ENCODE measurements at regions not wholly inside any gene's neighbourhood (a gene's known extent, or its start where the extent isn't known, plus 50 kb on each side); places are given as distances from the start of the nearest gene placed in this dataset.

DNA sequence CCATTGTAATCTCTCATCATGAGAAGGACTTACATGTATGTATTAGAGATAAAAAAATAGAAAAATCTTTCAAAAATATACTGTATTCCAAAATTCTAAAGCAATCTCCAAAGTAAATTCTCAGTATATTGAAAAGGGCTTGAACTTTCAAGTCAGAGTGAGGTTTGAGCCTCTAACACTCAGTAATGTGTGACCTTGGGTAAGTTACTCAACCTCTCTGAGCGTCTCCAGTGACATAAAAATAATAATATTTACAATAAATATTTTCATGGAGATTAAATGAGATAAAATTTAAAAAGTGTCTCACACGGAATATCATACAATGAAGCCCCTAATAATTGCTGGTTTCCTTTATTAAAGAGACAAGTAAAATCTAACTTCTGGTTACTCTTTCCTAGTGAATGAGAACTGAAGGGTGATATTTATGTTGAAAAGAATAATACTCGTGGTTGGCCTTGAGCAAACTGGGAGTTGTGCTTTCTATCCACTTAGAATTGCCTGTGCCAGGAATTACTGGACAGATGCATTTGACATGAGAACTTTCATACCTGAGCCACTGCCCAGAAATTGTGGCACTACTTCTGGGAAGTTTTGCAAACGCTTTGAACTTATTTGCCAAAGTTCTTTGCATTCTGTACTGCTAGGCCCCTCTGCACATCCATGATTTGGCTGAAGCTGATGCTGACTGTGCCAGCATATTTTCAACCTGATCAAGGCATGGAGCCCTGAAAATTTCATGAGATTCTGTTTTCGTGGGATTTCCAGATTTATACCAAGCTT is 933.7 kb downstream of the GALC start:
- H3K27ac ChIP-seq: no peak overlapping the region
- WGBS (ENCODE audit: insufficient coverage, low coverage, low lambda C conversion rate, missing lambda C conversion rate): 28% methylated on average over 5 of the region's 5 CpGs
- no peak for DNase-seq

GRCh38 chr14:87055007-87055406 is 938.0 kb downstream of the GALC start:
- no peak for ATAC-seq
- Histone ChIP-seq H3K27me3 (no peaks in the 10 kb centered on the region), H3K27ac (no peak overlapping the region), H3K36me3 (no peaks in the 10 kb centered on the region), H3K9me3 (no peaks in the 10 kb centered on the region), H3K4me3 (no peak overlapping the region), H3K4me1 (no peaks in the 10 kb centered on the region)
- TF ChIP-seq, protein P1, sequence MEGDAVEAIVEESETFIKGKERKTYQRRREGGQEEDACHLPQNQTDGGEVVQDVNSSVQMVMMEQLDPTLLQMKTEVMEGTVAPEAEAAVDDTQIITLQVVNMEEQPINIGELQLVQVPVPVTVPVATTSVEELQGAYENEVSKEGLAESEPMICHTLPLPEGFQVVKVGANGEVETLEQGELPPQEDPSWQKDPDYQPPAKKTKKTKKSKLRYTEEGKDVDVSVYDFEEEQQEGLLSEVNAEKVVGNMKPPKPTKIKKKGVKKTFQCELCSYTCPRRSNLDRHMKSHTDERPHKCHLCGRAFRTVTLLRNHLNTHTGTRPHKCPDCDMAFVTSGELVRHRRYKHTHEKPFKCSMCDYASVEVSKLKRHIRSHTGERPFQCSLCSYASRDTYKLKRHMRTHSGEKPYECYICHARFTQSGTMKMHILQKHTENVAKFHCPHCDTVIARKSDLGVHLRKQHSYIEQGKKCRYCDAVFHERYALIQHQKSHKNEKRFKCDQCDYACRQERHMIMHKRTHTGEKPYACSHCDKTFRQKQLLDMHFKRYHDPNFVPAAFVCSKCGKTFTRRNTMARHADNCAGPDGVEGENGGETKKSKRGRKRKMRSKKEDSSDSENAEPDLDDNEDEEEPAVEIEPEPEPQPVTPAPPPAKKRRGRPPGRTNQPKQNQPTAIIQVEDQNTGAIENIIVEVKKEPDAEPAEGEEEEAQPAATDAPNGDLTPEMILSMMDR (IDR thresholded peaks at IDR 0.05): no peak
- WGBS (ENCODE audit: insufficient coverage, low coverage, low lambda C conversion rate, missing lambda C conversion rate): 63% methylated on average over 2 of the region's 2 CpGs
- intact Hi-C loops (cut with DNase I): no loop called here
- DNase-seq: no peak

More for the DNA sequence above, 933.7 kb downstream of the GALC start:
- no peak for ATAC-seq
- no peaks in the 10 kb centered on the region for H3K36me3 ChIP-seq
- no peaks in the 10 kb centered on the region for H3K27me3 ChIP-seq
- intact Hi-C loops (cut with DNase I): no loop called here
- no peaks in the 10 kb centered on the region for H3K4me1 ChIP-seq
- H3K9me3 ChIP-seq: no peaks in the 10 kb centered on the region
- no peak overlapping the region for H3K4me3 ChIP-seq
- no peak for TF ChIP-seq POLR2A (IDR thresholded peaks at IDR 0.05)
- TF ChIP-seq, protein P1 (IDR thresholded peaks at IDR 0.05): no peak

GRCh38 chr14:87052646-87053225 is 940.2 kb downstream of the GALC start:
- TF ChIP-seq, protein P1 (IDR thresholded peaks at IDR 0.05): no peak
- TF ChIP-seq POLR2A (IDR thresholded peaks at IDR 0.05): no peak
- no peaks in the 10 kb centered on the region for H3K9me3 ChIP-seq
- H3K4me3 ChIP-seq: no peak overlapping the region
- intact Hi-C loops (cut with DNase I): no loop called here
- no peaks in the 10 kb centered on the region for H3K36me3 ChIP-seq
- no peak overlapping the region for H3K27ac ChIP-seq
- H3K27me3 ChIP-seq: no peaks in the 10 kb centered on the region
- DNase-seq (no peak), ATAC-seq (no peak)
- no peaks in the 10 kb centered on the region for H3K4me1 ChIP-seq
- WGBS (ENCODE audit: insufficient coverage, low coverage, low lambda C conversion rate, missing lambda C conversion rate): 82% methylated on average over 1 of the region's 1 CpG

DNA sequence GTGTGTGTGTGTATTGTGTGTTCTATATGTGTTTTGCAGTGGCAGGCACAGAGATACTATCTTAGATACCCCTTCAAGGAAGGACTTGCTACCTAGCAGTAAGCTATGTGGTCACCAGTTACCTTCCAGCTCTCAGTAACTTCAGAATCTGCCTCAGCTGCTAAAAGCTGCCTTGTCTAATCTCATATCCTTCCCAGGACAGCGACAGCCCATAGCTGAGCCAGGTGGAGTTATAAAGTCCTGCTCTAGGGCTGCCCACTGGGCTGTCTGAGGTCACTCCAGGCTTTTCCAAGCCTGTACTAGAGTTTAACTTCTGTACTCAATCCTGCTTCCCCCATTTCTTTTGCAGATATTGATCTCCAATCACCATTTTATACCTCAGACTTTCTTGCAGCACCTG is 942.6 kb downstream of the GALC start:
- H3K4me3 ChIP-seq: no peak overlapping the region
- TF ChIP-seq, protein P1 (IDR thresholded peaks at IDR 0.05): no peak
- TF ChIP-seq POLR2A (IDR thresholded peaks at IDR 0.05): no peak
- H3K27me3 ChIP-seq: no peaks in the 10 kb centered on the region
- H3K36me3 ChIP-seq: no peaks in the 10 kb centered on the region
- no peaks in the 10 kb centered on the region for H3K9me3 ChIP-seq
- no peak for ATAC-seq
- intact Hi-C loops (cut with DNase I): no loop called here
- H3K27ac ChIP-seq: no peak overlapping the region
- 14% methylated on average over 1 of the region's 1 CpG for WGBS (ENCODE audit: insufficient coverage, low coverage, low lambda C conversion rate, missing lambda C conversion rate)
- no peak for DNase-seq
- H3K4me1 ChIP-seq: no peaks in the 10 kb centered on the region

Measured in right lobe of liver (tissue), 6 donors.